Eye (tissue), 1 donor: ENCODE measurements at regions not wholly inside any gene's neighbourhood (a gene's known extent, or its start where the extent isn't known, plus 50 kb on each side); places are given as distances from the start of the nearest gene placed in this dataset.

Experiments
- DNase-seq: peaks from one replicate; pipeline ENCODE4 v3.0.0-alpha.2; 2015

GRCh38 chr13:83325125-83325853 lies 557.0 kb downstream of the SLITRK1 start:
- DNase-seq: no peak

GRCh38 chr13:83311886-83312577 lies 570.2 kb downstream of the SLITRK1 start:
- peak; percentile 3 for DNase-seq

- DNase-seq: no peak
Observed at GRCh38 chr13:83298617-83299016, 583.7 kb downstream of the SLITRK1 start.

DNA sequence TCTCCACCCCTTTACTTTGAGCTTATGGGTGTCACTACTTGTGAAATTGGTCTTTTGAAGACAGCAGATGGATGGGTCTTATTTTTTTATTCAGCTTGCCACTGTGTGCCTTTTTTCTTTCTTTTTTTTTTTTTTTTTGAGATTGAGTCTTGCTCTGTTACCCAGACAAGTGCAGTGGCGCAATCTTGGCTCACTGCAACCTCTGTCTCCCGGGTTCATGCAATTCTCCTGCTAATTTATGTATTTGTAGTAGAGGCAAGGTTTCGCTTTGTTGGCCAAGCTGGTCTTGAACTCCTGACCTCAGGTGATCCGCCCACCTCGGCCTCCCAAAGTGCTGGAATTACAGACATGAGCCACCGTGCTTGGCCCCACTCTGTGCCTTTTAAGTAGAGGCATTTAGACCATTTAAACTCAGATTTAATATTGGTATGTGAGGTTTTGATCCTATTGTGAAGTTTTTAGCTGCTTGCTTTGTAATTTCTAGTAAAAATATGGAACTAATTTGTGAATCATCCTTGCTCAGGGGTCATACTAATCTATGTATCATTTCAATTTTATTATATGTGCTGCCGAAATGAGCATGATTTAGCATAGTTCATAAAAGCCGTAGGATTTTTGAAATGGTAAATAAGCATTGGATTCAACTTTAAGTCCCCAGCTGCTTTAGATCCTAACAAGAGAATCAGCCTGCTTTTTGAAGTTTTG lies 584.5 kb downstream of the SLITRK1 start:
- no peak for DNase-seq

GRCh38 chr13:83295686-83296085 lies 586.6 kb downstream of the SLITRK1 start:
- DNase-seq: no peak

DNA sequence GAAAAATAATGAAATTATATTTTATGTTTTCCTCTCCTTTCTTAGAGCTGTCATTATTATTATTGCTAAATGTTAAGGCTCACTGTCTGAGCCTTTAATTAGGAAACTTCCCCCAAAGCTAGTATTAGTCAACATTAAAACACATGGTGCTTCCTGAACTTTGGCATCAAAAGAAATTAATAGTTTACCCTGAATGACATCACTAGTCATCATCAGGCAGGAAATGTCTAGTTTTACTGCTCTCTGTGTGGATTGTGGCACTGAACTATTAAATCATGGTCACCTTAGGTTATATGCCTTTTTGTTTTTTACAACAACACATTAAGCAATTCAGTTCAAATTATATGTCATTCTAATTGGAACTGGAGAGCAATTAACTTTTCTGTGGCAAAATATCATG lies 595.5 kb downstream of the SLITRK1 start:
- DNase-seq: no peak

- DNase-seq: peak; percentile 14
Observed at GRCh38 chr13:83281654-83282053, 600.6 kb downstream of the SLITRK1 start.

DNA sequence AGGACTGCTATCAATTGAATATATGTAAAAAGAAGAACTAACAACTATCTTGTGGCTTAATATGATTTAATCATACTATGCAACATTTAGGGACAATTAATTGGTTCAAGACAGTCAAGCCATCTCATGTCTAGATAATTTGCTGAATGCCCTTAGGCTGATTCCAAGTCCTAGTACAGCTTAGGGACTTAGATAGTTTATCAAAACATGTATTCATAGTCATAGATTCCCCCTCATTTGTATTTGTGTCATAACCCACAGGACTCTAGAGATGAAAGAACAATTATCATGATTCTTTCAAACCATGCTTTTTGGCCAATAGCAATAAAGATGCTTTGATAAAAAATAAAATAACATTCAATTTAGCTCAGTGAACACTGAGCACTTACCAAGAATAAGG lies 607.6 kb downstream of the SLITRK1 start:
- DNase-seq: no peak

GRCh38 chr13:83272652-83273240 lies 609.5 kb downstream of the SLITRK1 start:
- DNase-seq: peak; percentile 3

DNA sequence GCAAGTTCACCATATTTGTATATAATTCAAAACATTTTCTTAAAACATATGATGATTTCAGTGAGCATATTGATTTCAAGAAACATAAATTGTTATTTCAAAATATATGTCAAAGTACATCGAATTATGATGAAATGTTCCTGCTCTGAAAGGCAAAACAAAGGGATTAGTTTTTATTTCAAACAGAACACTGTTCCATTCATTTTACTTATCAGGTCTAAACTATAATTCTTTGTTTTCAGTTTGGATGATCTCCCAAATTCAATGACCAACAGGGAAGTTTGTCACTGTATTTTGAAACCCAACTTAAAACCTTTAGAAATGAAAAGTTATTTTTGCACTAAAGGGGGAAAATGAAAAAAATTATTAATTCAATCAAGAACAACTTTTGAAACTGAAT lies 610.2 kb downstream of the SLITRK1 start:
- DNase-seq: no peak

DNA sequence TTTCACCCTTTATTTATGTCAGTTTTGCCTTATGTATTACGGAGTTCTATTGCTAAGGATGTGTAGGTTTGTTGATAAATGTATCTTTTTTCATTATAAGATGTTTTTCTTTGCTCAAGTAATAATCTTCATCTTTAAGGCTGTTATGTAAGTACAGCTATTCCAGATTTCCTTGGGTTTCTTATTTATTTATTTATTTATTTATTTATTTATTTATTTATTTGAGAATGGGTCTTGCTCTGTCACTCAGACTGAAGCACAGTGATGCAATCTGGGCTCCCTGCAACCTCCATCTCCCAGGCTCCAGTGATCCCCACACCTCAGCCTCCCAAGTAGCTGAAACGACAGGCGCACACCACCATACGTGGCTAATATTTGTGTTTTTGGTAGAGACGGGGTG lies 617.0 kb downstream of the SLITRK1 start:
- no peak for DNase-seq

DNA sequence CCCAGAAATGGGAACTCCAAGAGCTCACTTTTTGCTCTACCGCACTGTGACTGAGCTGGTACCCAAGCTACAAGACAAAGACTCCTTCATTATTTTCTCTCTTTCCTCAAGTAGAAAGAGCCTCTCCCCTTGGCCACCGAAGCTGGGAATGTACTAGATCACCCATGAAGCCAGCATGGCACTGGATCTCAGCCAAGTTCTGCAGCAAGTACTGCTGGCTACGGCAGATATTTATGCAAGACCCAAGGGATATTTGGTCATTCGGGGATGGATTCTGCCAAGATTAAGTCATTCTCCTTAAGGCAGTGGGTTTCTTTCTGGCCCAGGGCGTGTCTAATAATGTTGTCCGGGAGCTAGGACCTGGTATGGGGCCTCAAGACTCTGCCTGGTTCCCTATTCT lies 633.5 kb downstream of the SLITRK1 start:
- DNase-seq: no peak

DNA sequence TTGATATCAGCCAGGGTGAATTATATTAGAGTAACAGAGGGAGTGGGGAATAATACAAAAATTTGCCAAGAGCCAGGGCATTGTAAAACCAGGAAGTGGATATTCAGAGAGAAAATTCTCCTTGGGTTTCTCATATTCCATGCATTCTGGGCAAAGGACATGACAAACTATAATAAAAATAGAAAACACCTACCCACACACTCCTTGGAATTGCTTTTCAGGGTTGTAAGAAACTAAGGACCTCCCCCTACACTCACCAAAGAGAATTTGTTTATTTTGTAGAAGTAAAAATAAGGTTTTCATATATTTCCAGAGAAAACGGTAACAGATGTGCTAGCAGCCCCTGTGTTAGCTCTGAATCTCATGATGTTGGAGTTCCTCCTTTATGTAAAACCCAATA lies 649.6 kb downstream of the SLITRK1 start:
- no peak for DNase-seq

DNA sequence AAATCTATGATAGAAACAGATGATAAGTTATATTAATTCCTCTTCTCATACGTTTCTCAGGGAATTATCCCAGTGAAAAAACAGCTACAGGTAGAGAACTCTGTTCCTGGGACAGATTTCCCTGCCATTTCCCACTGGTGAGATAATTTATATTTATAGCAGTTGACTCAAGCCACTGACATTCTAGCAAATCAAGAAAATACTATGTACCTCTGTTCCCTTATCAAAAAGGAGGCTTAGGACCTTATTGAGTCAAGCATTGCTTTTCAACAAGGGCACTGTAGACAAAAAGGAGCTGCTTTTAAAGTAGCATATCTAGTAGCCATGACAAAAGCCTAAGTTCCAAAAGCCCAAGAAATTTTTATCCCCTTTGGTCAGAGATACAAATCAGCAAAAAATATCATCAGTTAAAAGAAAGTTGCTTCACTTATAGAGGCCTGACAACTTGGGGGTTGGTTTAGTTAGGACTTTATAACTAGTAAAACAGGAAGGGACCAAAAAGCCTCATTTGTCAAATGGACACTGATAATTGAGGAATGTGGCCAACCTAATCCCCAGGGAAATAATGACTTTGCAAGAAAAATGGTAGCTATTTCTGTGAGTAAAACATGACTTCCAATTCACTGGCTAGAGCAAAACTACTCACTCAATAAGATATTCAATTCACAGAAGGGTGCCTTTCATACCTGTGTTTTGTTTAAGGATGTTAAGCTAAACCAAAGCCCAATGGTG lies 652.5 kb downstream of the SLITRK1 start:
- DNase-seq: no peak

- no peak for DNase-seq
Observed at GRCh38 chr13:83223546-83223945, 658.7 kb downstream of the SLITRK1 start.

GRCh38 chr13:83221813-83222241 lies 660.4 kb downstream of the SLITRK1 start:
- DNase-seq: no peak

GRCh38 chr13:83221256-83221655 lies 661.0 kb downstream of the SLITRK1 start:
- DNase-seq: no peak

GRCh38 chr13:83220241-83220640 lies 662.0 kb downstream of the SLITRK1 start:
- no peak for DNase-seq

GRCh38 chr13:83219832-83220231 lies 662.4 kb downstream of the SLITRK1 start:
- DNase-seq: no peak

GRCh38 chr13:83216479-83217245 lies 665.6 kb downstream of the SLITRK1 start:
- DNase-seq: no peak

DNA sequence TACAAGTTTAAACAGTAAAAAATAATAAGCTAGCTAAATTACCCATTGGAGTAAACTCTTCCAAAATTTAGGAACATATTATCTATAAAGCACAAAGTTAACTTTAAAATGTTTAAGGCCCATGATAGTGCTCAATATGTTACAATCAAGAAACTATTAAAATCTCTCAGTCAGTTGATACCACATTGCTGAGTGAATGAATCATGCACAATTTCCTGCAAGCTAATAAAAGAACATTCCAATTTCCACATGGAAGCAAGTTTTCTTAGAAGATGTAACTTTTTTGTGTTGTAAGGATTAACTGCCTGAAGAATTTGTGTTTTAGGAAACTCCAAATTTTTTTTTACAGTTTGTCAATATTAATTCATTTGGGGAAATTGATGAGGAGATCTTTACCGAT lies 666.6 kb downstream of the SLITRK1 start:
- DNase-seq: no peak

GRCh38 chr13:83214452-83214851 lies 667.8 kb downstream of the SLITRK1 start:
- DNase-seq: no peak
